ENCODE measurements at regions not wholly inside any gene's neighbourhood (a gene's known extent, or its start where the extent isn't known, plus 50 kb on each side); places are given as distances from the start of the nearest gene placed in this dataset.

DNA sequence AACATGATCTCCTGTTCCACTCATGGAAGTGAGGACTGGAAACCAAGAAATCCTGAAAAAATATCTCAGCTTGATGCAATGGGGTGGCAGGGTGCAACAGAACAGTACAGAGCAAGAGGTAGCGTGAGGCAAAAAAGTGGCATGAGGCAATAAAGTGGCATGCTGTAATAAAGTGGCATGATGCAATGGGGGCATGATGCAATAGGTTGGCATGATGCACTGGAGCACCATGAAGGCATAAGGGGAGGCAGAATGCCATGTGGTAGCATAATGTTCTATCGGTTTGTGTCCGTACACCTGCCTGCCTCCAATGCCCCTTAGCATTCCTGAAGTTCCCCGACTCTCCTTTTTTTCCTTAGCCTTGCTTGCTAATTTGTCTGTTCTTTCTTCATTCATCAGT lies 648.4 kb downstream of the TMEM182 start:
- Mint-ChIP-seq H3K36me3 (ENCODE audit: low read depth, unreplicated experiment) (peaks cover 2% of the 10 kb centered on the region), H3K9me3 (ENCODE audit: unreplicated experiment) (no peaks in the 10 kb centered on the region), H3K27me3 (ENCODE audit: low read depth, unreplicated experiment) (peaks cover 2% of the 10 kb centered on the region), H3K4me3 (ENCODE audit: unreplicated experiment) (no peak overlapping the region), H3K27ac (ENCODE audit: unreplicated experiment) (no peak overlapping the region), H3K4me1 (ENCODE audit: low read depth, unreplicated experiment) (no peaks in the 10 kb centered on the region)
- FAIRE-seq (no peak), DNase-seq (ENCODE audit: low read depth) (no peak)
- no peaks in the 10 kb centered on the region for H3K4me1 ChIP-seq (ENCODE audit: insufficient read depth, low read length)
- H3K36me3 ChIP-seq (ENCODE audit: insufficient read depth, low read length), result no peaks in the 10 kb centered on the region
- no peak for TF ChIP-seq EZH2 (IDR thresholded peaks at IDR 0.05; ENCODE audit: insufficient read depth, low read length)
- TF ChIP-seq, protein P1, sequence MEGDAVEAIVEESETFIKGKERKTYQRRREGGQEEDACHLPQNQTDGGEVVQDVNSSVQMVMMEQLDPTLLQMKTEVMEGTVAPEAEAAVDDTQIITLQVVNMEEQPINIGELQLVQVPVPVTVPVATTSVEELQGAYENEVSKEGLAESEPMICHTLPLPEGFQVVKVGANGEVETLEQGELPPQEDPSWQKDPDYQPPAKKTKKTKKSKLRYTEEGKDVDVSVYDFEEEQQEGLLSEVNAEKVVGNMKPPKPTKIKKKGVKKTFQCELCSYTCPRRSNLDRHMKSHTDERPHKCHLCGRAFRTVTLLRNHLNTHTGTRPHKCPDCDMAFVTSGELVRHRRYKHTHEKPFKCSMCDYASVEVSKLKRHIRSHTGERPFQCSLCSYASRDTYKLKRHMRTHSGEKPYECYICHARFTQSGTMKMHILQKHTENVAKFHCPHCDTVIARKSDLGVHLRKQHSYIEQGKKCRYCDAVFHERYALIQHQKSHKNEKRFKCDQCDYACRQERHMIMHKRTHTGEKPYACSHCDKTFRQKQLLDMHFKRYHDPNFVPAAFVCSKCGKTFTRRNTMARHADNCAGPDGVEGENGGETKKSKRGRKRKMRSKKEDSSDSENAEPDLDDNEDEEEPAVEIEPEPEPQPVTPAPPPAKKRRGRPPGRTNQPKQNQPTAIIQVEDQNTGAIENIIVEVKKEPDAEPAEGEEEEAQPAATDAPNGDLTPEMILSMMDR (IDR thresholded peaks at IDR 0.05; ENCODE audit: insufficient read depth, low read depth, low read length), result no peak
- H3K27me3 ChIP-seq (ENCODE audit: insufficient read depth, low read length), result no peaks in the 10 kb centered on the region
- no peak overlapping the region for H3K9ac ChIP-seq (ENCODE audit: low read length)
- no peaks in the 10 kb centered on the region for H3K79me2 ChIP-seq (ENCODE audit: insufficient read depth, low read length)
- no peaks in the 10 kb centered on the region for H4K20me1 ChIP-seq (ENCODE audit: insufficient read depth, low read length)
- H3K27ac ChIP-seq (ENCODE audit: low read depth, low read length), result no peak overlapping the region
- no peak overlapping the region for H3K4me2 ChIP-seq (ENCODE audit: low read length)
- no peak overlapping the region for H3K4me3 ChIP-seq (ENCODE audit: insufficient read depth, low read depth, low read length)
- no peak overlapping the region for H2AFZ ChIP-seq (ENCODE audit: low read depth, low read length)
- no peaks in the 10 kb centered on the region for H3K9me3 ChIP-seq (ENCODE audit: insufficient read depth, low read depth, low read length)

DNA sequence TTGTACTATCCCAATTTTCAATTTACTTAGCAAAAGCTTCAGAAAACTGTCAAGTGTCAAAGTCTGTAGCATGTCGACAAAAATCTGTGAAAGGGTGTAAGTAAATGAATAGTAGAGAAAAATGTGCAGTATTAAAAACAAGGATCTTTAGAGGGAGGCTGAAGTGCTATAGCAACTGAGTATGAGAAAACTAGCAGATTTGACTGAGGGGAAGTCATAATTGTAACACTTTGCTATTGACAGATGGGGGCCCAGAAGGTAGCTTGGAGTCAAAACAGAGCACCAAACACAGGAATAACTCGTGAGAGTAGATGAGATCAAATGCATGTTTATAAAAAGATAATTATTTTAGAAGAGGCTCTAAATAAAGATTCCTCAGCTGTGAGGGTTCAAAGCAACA lies 657.7 kb downstream of the TMEM182 start:
- Histone ChIP-seq H3K4me2 (ENCODE audit: low read length) (no peak overlapping the region), H3K9me3 (ENCODE audit: insufficient read depth, low read depth, low read length) (no peaks in the 10 kb centered on the region), H3K4me3 (ENCODE audit: insufficient read depth, low read depth, low read length) (no peak overlapping the region), H3K36me3 (ENCODE audit: insufficient read depth, low read length) (no peaks in the 10 kb centered on the region), H3K27ac (ENCODE audit: low read depth, low read length) (no peak overlapping the region), H3K79me2 (ENCODE audit: insufficient read depth, low read length) (no peaks in the 10 kb centered on the region), H3K4me1 (ENCODE audit: insufficient read depth, low read length) (no peaks in the 10 kb centered on the region), H3K27me3 (ENCODE audit: insufficient read depth, low read length) (no peaks in the 10 kb centered on the region), H3K9ac (ENCODE audit: low read length) (no peak overlapping the region), H4K20me1 (ENCODE audit: insufficient read depth, low read length) (no peaks in the 10 kb centered on the region), H2AFZ (ENCODE audit: low read depth, low read length) (no peak overlapping the region)
- DNase-seq (ENCODE audit: low read depth) (no peak), FAIRE-seq (no peak)
- no peaks in the 10 kb centered on the region for H3K4me1 Mint-ChIP-seq (ENCODE audit: low read depth, unreplicated experiment)
- H3K4me3 Mint-ChIP-seq (ENCODE audit: unreplicated experiment), result no peak overlapping the region
- no peaks in the 10 kb centered on the region for H3K27me3 Mint-ChIP-seq (ENCODE audit: low read depth, unreplicated experiment)
- TF ChIP-seq, protein P1 (IDR thresholded peaks at IDR 0.05; ENCODE audit: insufficient read depth, low read depth, low read length), result no peak
- no peak for TF ChIP-seq EZH2 (IDR thresholded peaks at IDR 0.05; ENCODE audit: insufficient read depth, low read length)
- no peak overlapping the region for H3K27ac Mint-ChIP-seq (ENCODE audit: unreplicated experiment)
- H3K9me3 Mint-ChIP-seq (ENCODE audit: unreplicated experiment), result no peaks in the 10 kb centered on the region
- no peaks in the 10 kb centered on the region for H3K36me3 Mint-ChIP-seq (ENCODE audit: low read depth, unreplicated experiment)

DNA sequence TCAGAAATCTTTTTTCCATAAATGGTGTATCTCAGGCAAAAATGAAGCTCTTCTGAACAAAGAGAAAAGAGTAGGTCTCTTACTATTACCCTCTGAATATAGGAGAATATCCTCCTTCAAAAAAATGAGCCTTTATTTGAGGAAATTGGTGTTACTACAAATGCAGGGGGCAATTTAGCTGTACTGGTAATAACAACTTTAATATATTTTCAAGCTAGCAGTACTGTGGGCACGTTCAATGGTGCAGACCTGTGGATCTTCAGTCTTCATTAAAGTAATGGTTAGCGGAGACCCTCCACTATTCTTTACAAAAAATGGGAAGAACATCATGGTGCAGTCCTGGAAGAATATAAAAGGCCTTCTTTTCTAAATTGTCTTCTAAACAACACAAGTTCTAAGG lies 661.3 kb downstream of the TMEM182 start:
- DNase-seq (ENCODE audit: low read depth) (no peak), FAIRE-seq (no peak)
- H2AFZ ChIP-seq (ENCODE audit: low read depth, low read length), result no peak overlapping the region
- no peaks in the 10 kb centered on the region for H4K20me1 ChIP-seq (ENCODE audit: insufficient read depth, low read length)
- no peak overlapping the region for H3K9ac ChIP-seq (ENCODE audit: low read length)
- no peaks in the 10 kb centered on the region for H3K36me3 ChIP-seq (ENCODE audit: insufficient read depth, low read length)
- H3K36me3 Mint-ChIP-seq (ENCODE audit: low read depth, unreplicated experiment), result no peaks in the 10 kb centered on the region
- no peaks in the 10 kb centered on the region for H3K4me1 ChIP-seq (ENCODE audit: insufficient read depth, low read length)
- H3K4me1 Mint-ChIP-seq (ENCODE audit: low read depth, unreplicated experiment), result no peaks in the 10 kb centered on the region
- H3K27me3 ChIP-seq (ENCODE audit: insufficient read depth, low read length), result no peaks in the 10 kb centered on the region
- H3K4me2 ChIP-seq (ENCODE audit: low read length), result no peak overlapping the region
- no peak overlapping the region for H3K27ac ChIP-seq (ENCODE audit: low read depth, low read length)
- no peaks in the 10 kb centered on the region for H3K9me3 ChIP-seq (ENCODE audit: insufficient read depth, low read depth, low read length)
- TF ChIP-seq, protein P1 (IDR thresholded peaks at IDR 0.05; ENCODE audit: insufficient read depth, low read depth, low read length), result no peak
- TF ChIP-seq EZH2 (IDR thresholded peaks at IDR 0.05; ENCODE audit: insufficient read depth, low read length), result no peak
- no peaks in the 10 kb centered on the region for H3K9me3 Mint-ChIP-seq (ENCODE audit: unreplicated experiment)
- no peak overlapping the region for H3K4me3 ChIP-seq (ENCODE audit: insufficient read depth, low read depth, low read length)
- H3K4me3 Mint-ChIP-seq (ENCODE audit: unreplicated experiment), result no peak overlapping the region
- H3K27me3 Mint-ChIP-seq (ENCODE audit: low read depth, unreplicated experiment), result no peaks in the 10 kb centered on the region
- no peaks in the 10 kb centered on the region for H3K79me2 ChIP-seq (ENCODE audit: insufficient read depth, low read length)
- H3K27ac Mint-ChIP-seq (ENCODE audit: unreplicated experiment), result no peak overlapping the region

Data from astrocyte (in vitro differentiated cells and primary cell).